ENCODE measurements at regions not wholly inside any gene's neighbourhood (a gene's known extent, or its start where the extent isn't known, plus 50 kb on each side); places are given as distances from the start of the nearest gene placed in this dataset.
A peak's percentile ranks its signal among the peaks of the same experiment; 100 is the strongest.

- no peak for DNase-seq (ENCODE audit: low spot score)
These were observed 61.8 kb upstream of the PLEKHG1 start for GRCh38 chr6:150537893-150538292.

GRCh38 chr6:150539111-150539510 lies 60.6 kb upstream of the PLEKHG1 start:
- DNase-seq (ENCODE audit: low spot score), result no peak

GRCh38 chr6:150539568-150539967 lies 60.1 kb upstream of the PLEKHG1 start:
- no peak for DNase-seq (ENCODE audit: low spot score)

- DNase-seq (ENCODE audit: low spot score), result no peak
These were observed 58.1 kb upstream of the PLEKHG1 start for GRCh38 chr6:150541576-150541975.

- DNase-seq (ENCODE audit: low spot score), result no peak
These were observed 56.5 kb upstream of the PLEKHG1 start for GRCh38 chr6:150543178-150543577.

- no peak for DNase-seq (ENCODE audit: low spot score)
These were observed 54.9 kb upstream of the PLEKHG1 start for GRCh38 chr6:150544793-150545192.

GRCh38 chr6:150546457-150546856 lies 53.2 kb upstream of the PLEKHG1 start:
- no peak for DNase-seq (ENCODE audit: low spot score)

- peak; percentile 26 for DNase-seq (ENCODE audit: low spot score)
These were observed 52.0 kb upstream of the PLEKHG1 start for GRCh38 chr6:150547502-150548222.

- DNase-seq (ENCODE audit: low spot score), result no peak
These were observed 51.4 kb upstream of the PLEKHG1 start for GRCh38 chr6:150548330-150548729.

- no peak for DNase-seq (ENCODE audit: low spot score)
These were observed 50.7 kb upstream of the PLEKHG1 start for GRCh38 chr6:150549007-150549406.

- DNase-seq (ENCODE audit: low spot score), result no peak
These were observed 50.0 kb upstream of the PLEKHG1 start for GRCh38 chr6:150549674-150550101.
